ENCODE measurements at regions not wholly inside any gene's neighbourhood (a gene's known extent, or its start where the extent isn't known, plus 50 kb on each side); places are given as distances from the start of the nearest gene placed in this dataset.

DNA sequence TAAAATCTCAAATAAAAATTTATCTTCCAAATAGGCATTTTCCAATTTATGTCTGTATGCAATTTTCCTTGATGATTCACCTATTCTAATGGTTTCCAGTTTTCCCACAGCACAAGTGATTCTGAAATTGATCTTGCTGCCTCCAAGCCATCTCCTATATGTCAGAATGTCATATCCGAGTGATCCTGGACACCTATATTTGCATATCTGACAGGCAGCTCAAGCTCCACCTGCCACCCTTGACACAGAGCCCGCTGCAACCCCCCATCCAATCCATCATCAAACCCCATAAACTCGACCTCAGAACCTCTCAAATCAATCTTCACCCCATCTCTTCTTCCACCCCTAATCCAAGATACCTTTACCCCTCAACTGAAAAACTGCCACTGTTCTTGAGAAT, 579.5 kb downstream of the EPHB1 start:
- Histone ChIP-seq H3K4me3 (ENCODE audit: low read depth in 1 of 3, low read length in 3 of 3) (no peak overlapping the region), H3K27ac (ENCODE audit: low read depth in 1 of 3, low read length in 2 of 3) (no peak overlapping the region), H3K9me3 (ENCODE audit: control insufficient read depth in 2 of 2, insufficient read depth in 1 of 2, low read depth in 1 of 2, low read length in 1 of 2) (no peaks in the 10 kb centered on the region), H3K4me1 (ENCODE audit: control insufficient read depth in 3 of 3, insufficient read depth in 2 of 3, low read depth in 1 of 3, low read length in 2 of 3) (no peaks in the 10 kb centered on the region), H3K27me3 (ENCODE audit: control insufficient read depth in 3 of 3, insufficient read depth in 3 of 3, low read length in 3 of 3) (no peaks in the 10 kb centered on the region), H3K36me3 (ENCODE audit: control insufficient read depth in 3 of 3, insufficient read depth in 2 of 3, low read depth in 1 of 3, low read length in 3 of 3) (no peaks in the 10 kb centered on the region)
- FAIRE-seq = no peak
- DNase-seq = no peak
- WGBS, 3 donors = 60 to 73% (median 66%) methylated on average over 3 of the region's 3 CpGs

DNA sequence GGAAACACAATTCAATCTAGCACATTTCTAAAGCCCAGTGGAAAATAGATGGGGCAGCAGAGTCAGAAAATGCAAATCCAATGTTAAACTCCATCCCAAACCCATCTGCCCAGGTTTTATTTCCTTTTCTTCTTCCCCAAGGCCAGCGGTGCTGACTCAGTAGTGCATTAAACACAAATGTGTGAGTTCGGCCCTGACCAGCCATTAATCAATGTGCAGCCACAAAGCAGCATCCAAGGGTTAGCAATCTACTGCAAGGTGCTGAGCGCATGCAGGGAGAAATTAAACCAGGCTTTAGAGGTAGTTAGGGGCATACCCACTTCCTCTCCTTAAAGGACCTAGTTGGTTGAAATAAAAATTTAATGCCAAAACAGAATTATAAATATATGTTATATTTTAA, 583.3 kb upstream of the PPP2R3A start:
- DNase-seq = no peak
- 73 to 82% (median 76%) methylated on average over 3 of the region's 3 CpGs for WGBS, 3 donors
- Histone ChIP-seq H3K4me3 (ENCODE audit: low read depth in 1 of 3, low read length in 3 of 3) (no peak overlapping the region), H3K27me3 (ENCODE audit: control insufficient read depth in 3 of 3, insufficient read depth in 3 of 3, low read length in 3 of 3) (no peaks in the 10 kb centered on the region), H3K27ac (ENCODE audit: low read depth in 1 of 3, low read length in 2 of 3) (no peak overlapping the region), H3K4me1 (ENCODE audit: control insufficient read depth in 3 of 3, insufficient read depth in 2 of 3, low read depth in 1 of 3, low read length in 2 of 3) (no peaks in the 10 kb centered on the region), H3K36me3 (ENCODE audit: control insufficient read depth in 3 of 3, insufficient read depth in 2 of 3, low read depth in 1 of 3, low read length in 3 of 3) (no peaks in the 10 kb centered on the region), H3K9me3 (ENCODE audit: control insufficient read depth in 2 of 2, insufficient read depth in 1 of 2, low read depth in 1 of 2, low read length in 1 of 2) (no peaks in the 10 kb centered on the region)
- FAIRE-seq = no peak

DNA sequence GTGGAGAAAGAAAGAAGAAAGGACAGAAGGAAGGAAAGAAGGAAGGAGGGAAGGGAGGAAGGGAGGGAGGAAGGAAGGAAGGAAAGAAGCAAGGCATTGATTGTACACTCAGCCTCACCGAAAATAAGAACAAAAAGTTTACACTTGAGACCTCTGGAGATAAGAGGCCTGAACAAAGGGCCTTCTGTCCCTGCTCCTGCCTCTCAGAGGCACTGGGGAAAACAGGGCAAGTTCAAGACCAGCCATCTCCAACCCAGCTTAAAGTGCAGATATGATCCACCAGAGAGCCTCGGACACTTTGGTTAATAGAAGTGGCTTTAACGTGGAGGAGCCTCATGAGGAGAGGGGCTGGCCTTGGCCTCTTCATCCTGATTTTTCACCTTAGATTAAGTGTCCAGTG, 582.9 kb upstream of the PPP2R3A start:
- no peak for DNase-seq
- Histone ChIP-seq H3K36me3 (ENCODE audit: control insufficient read depth in 3 of 3, insufficient read depth in 2 of 3, low read depth in 1 of 3, low read length in 3 of 3) (no peaks in the 10 kb centered on the region), H3K4me3 (ENCODE audit: low read depth in 1 of 3, low read length in 3 of 3) (no peak overlapping the region), H3K27ac (ENCODE audit: low read depth in 1 of 3, low read length in 2 of 3) (no peak overlapping the region), H3K9me3 (ENCODE audit: control insufficient read depth in 2 of 2, insufficient read depth in 1 of 2, low read depth in 1 of 2, low read length in 1 of 2) (no peaks in the 10 kb centered on the region), H3K27me3 (ENCODE audit: control insufficient read depth in 3 of 3, insufficient read depth in 3 of 3, low read length in 3 of 3) (no peaks in the 10 kb centered on the region), H3K4me1 (ENCODE audit: control insufficient read depth in 3 of 3, insufficient read depth in 2 of 3, low read depth in 1 of 3, low read length in 2 of 3) (no peaks in the 10 kb centered on the region)
- no peak for FAIRE-seq
- WGBS, 3 donors = 10 to 57% (median 31%) methylated on average over 3 of the region's 3 CpGs

DNA sequence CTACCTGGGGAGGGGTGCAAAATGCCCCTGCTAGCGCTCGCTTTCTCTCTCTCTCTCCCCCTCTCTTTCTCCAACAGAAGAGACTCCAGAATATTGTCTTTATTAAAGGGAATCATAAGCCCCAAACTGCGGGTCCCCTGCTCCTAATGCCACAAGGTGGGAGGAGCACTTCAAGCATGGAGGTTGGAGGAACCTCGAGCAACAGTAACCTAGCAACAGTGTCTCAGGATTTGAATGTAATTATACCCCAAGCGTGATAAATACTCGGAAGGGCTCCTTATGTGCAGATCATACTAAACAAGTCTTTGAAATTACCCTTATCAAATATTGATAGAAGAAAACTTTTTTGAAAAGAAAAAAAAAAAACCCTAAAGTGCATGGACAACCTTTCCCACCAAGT, 582.2 kb upstream of the PPP2R3A start:
- Histone ChIP-seq H3K4me1 (ENCODE audit: control insufficient read depth in 3 of 3, insufficient read depth in 2 of 3, low read depth in 1 of 3, low read length in 2 of 3) (no peaks in the 10 kb centered on the region), H3K9me3 (ENCODE audit: control insufficient read depth in 2 of 2, insufficient read depth in 1 of 2, low read depth in 1 of 2, low read length in 1 of 2) (no peaks in the 10 kb centered on the region), H3K36me3 (ENCODE audit: control insufficient read depth in 3 of 3, insufficient read depth in 2 of 3, low read depth in 1 of 3, low read length in 3 of 3) (no peaks in the 10 kb centered on the region), H3K27ac (ENCODE audit: low read depth in 1 of 3, low read length in 2 of 3) (no peak overlapping the region), H3K4me3 (ENCODE audit: low read depth in 1 of 3, low read length in 3 of 3) (no peak overlapping the region), H3K27me3 (ENCODE audit: control insufficient read depth in 3 of 3, insufficient read depth in 3 of 3, low read length in 3 of 3) (no peaks in the 10 kb centered on the region)
- no peak for FAIRE-seq
- 62 to 73% (median 67%) methylated on average over 6 of the region's 6 CpGs for WGBS, 3 donors
- DNase-seq = no peak

DNA sequence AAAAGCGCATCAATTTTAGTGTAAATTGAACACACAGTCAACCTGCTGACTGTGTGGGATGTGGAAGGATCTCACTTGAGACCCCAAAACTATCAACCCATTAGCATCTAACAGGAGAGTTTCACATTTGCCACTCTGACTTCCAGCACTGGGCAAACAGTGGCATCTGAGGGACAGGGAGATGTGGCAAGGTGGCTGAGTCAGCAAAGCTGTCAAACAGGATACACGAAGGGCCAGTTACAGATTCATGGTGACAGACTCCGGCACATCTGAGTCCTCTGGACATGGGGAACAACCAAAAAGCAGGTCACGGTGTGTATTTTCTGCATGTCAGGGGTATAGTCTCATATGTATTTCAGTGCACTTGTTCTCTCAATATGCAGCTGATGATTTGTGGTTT, 573.4 kb upstream of the PPP2R3A start:
- H3K9me3 ChIP-seq (ENCODE audit: control insufficient read depth in 2 of 2, insufficient read depth in 1 of 2, low read depth in 1 of 2, low read length in 1 of 2) = peaks cover 0 to 9% of the 10 kb centered on the region in 2 donors
- no peaks in the 10 kb centered on the region for H3K27me3 ChIP-seq (ENCODE audit: control insufficient read depth in 3 of 3, insufficient read depth in 3 of 3, low read length in 3 of 3)
- no peaks in the 10 kb centered on the region for H3K36me3 ChIP-seq (ENCODE audit: control insufficient read depth in 3 of 3, insufficient read depth in 2 of 3, low read depth in 1 of 3, low read length in 3 of 3)
- FAIRE-seq (no peak), DNase-seq (no peak)
- no peaks in the 10 kb centered on the region for H3K4me1 ChIP-seq (ENCODE audit: control insufficient read depth in 3 of 3, insufficient read depth in 2 of 3, low read depth in 1 of 3, low read length in 2 of 3)
- H3K4me3 ChIP-seq (ENCODE audit: low read depth in 1 of 3, low read length in 3 of 3) = no peak overlapping the region
- H3K27ac ChIP-seq (ENCODE audit: low read depth in 1 of 3, low read length in 2 of 3) = no peak overlapping the region
- 85 to 90% (median 86%) methylated on average over 4 of the region's 4 CpGs for WGBS, 3 donors

DNA sequence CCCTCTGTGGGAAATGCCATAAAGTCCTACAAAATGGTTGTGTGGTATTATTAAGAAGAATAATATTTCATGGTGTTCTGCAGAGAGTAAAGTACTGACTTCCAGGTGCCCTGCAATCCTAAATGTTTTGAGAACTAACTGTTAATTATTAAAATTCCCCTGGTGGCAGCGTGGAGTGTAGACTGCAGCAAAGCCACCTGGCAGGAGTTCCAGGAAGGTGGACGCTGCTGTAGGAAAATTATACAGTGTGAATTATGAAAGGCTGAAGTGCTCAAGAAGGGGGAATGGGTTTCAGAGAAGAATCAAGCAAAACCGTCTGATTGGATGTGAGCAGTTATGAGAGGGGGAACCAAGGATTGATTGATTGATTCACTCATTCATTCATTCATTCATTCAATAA, 572.4 kb upstream of the PPP2R3A start:
- WGBS, 3 donors = 30 to 63% (median 43%) methylated on average over 3 of the region's 3 CpGs
- H3K9me3 ChIP-seq (ENCODE audit: control insufficient read depth in 2 of 2, insufficient read depth in 1 of 2, low read depth in 1 of 2, low read length in 1 of 2) = peaks cover 0 to 9% of the 10 kb centered on the region in 2 donors
- no peak for FAIRE-seq
- H3K36me3 ChIP-seq (ENCODE audit: control insufficient read depth in 3 of 3, insufficient read depth in 2 of 3, low read depth in 1 of 3, low read length in 3 of 3) = no peaks in the 10 kb centered on the region
- H3K4me3 ChIP-seq (ENCODE audit: low read depth in 1 of 3, low read length in 3 of 3) = no peak overlapping the region
- H3K27ac ChIP-seq (ENCODE audit: low read depth in 1 of 3, low read length in 2 of 3) = no peak overlapping the region
- H3K27me3 ChIP-seq (ENCODE audit: control insufficient read depth in 3 of 3, insufficient read depth in 3 of 3, low read length in 3 of 3) = no peaks in the 10 kb centered on the region
- no peaks in the 10 kb centered on the region for H3K4me1 ChIP-seq (ENCODE audit: control insufficient read depth in 3 of 3, insufficient read depth in 2 of 3, low read depth in 1 of 3, low read length in 2 of 3)
- no peak for DNase-seq

DNA sequence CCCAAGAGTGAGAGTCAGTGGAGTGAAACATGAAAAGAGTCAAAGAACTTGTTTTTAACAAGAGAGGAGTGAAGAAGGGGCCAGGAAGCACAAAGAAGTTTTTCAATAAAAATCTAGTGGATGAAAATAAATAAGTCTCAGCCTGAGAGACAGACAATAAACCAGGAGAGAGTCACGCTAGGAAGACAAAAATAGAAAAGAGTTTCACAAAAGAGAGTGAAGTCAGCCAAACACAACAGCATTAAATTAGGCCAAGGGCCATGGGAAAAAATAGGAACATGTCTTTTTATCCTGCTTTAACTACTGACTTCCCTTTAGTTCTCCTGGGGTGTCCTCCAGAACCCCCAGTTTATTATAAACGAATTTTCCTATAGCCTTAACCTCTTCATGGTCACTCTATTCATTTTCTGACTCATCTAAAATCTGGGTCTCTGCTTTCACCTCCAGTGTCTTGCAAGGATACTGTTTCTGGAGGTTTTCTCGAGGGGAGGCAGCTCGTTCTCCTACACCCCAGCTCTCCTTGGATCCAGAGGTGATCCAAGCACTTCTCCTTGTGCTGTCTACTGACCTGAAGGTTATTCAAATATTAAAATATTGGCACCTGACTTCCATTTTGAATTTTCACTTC, 571.5 kb upstream of the PPP2R3A start:
- Histone ChIP-seq H3K27me3 (ENCODE audit: control insufficient read depth in 3 of 3, insufficient read depth in 3 of 3, low read length in 3 of 3) (no peaks in the 10 kb centered on the region), H3K27ac (ENCODE audit: low read depth in 1 of 3, low read length in 2 of 3) (no peak overlapping the region), H3K4me3 (ENCODE audit: low read depth in 1 of 3, low read length in 3 of 3) (no peak overlapping the region), H3K9me3 (ENCODE audit: control insufficient read depth in 2 of 2, insufficient read depth in 1 of 2, low read depth in 1 of 2, low read length in 1 of 2) (peaks cover 0 to 9% of the 10 kb centered on the region in 2 donors), H3K4me1 (ENCODE audit: control insufficient read depth in 3 of 3, insufficient read depth in 2 of 3, low read depth in 1 of 3, low read length in 2 of 3) (no peaks in the 10 kb centered on the region), H3K36me3 (ENCODE audit: control insufficient read depth in 3 of 3, insufficient read depth in 2 of 3, low read depth in 1 of 3, low read length in 3 of 3) (no peaks in the 10 kb centered on the region)
- no peak for FAIRE-seq
- no peak for DNase-seq
- 46 to 60% (median 56%) methylated on average over 4 of the region's 4 CpGs for WGBS, 3 donors

DNA sequence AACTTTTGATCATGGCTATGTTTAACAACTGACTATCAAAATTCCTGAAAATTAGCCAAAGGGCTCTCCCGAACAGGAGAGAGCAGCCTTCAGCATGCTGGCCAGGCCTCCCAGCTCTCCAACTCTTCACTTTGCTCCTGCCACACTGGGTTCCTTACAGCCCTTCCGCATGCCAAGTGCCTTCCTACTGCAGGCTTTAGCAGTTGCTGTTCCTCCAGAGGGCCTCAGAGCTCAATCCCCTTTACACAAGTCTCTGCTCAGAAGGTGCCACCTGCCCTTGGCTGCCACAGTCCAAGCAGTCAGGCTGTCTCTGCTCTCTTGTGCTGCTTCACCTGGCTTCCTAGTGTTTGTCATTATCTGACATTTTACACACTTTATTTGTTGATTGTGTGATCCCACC, 553.1 kb upstream of the PPP2R3A start:
- no peaks in the 10 kb centered on the region for H3K36me3 ChIP-seq (ENCODE audit: control insufficient read depth in 3 of 3, insufficient read depth in 2 of 3, low read depth in 1 of 3, low read length in 3 of 3)
- no peaks in the 10 kb centered on the region for H3K27me3 ChIP-seq (ENCODE audit: control insufficient read depth in 3 of 3, insufficient read depth in 3 of 3, low read length in 3 of 3)
- H3K9me3 ChIP-seq (ENCODE audit: control insufficient read depth in 2 of 2, insufficient read depth in 1 of 2, low read depth in 1 of 2, low read length in 1 of 2) = no peaks in the 10 kb centered on the region
- no peaks in the 10 kb centered on the region for H3K4me1 ChIP-seq (ENCODE audit: control insufficient read depth in 3 of 3, insufficient read depth in 2 of 3, low read depth in 1 of 3, low read length in 2 of 3)
- 59 to 69% (median 65%) methylated on average over 2 of the region's 2 CpGs for WGBS, 3 donors
- H3K27ac ChIP-seq (ENCODE audit: low read depth in 1 of 3, low read length in 2 of 3) = no peak overlapping the region
- H3K4me3 ChIP-seq (ENCODE audit: low read depth in 1 of 3, low read length in 3 of 3) = no peak overlapping the region
- FAIRE-seq (no peak), DNase-seq (no peak)

DNA sequence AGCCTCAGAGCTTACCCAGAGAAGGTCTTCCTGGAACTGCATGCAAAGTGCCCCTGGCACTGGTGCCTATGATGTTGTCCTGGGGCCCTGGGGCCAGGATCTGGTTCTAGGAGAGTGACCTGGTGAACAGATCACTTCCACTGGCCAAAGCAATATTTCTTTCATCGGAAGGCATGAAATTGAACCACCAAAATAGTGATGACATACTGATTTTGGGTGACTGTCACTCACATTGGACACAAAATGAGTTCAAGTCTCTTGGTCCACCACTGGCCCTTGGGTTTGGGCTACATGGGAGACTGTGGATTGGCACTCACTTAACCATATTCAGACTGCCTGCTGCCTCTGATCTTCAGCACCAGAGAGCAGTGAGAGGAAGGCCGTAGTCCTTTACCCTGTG, 549.3 kb upstream of the PPP2R3A start:
- Histone ChIP-seq H3K36me3 (ENCODE audit: control insufficient read depth in 3 of 3, insufficient read depth in 2 of 3, low read depth in 1 of 3, low read length in 3 of 3) (no peaks in the 10 kb centered on the region), H3K4me3 (ENCODE audit: low read depth in 1 of 3, low read length in 3 of 3) (no peak overlapping the region), H3K27me3 (ENCODE audit: control insufficient read depth in 3 of 3, insufficient read depth in 3 of 3, low read length in 3 of 3) (no peaks in the 10 kb centered on the region), H3K4me1 (ENCODE audit: control insufficient read depth in 3 of 3, insufficient read depth in 2 of 3, low read depth in 1 of 3, low read length in 2 of 3) (no peaks in the 10 kb centered on the region), H3K27ac (ENCODE audit: low read depth in 1 of 3, low read length in 2 of 3) (no peak overlapping the region), H3K9me3 (ENCODE audit: control insufficient read depth in 2 of 2, insufficient read depth in 1 of 2, low read depth in 1 of 2, low read length in 1 of 2) (no peaks in the 10 kb centered on the region)
- 88 to 93% (median 91%) methylated on average over 1 to 2 of the region's 2 CpGs for WGBS, 3 donors
- FAIRE-seq = no peak
- no peak for DNase-seq

All from small intestine (tissue), 7 donors.